ENCODE measurements at regions not wholly inside any gene's neighbourhood (a gene's known extent, or its start where the extent isn't known, plus 50 kb on each side); places are given as distances from the start of the nearest gene placed in this dataset.
"Not testable (repeated sequence)": the region's sequence is repeated elsewhere in the genome, so short reads cannot be mapped to it uniquely, and the experiment has no call there.

- no peak for TF ChIP-seq CTCF (IDR thresholded peaks at IDR 0.05)
- no peaks in the 10 kb centered on the region for H3K27me3 ChIP-seq (replicated peaks; ENCODE audit: insufficient read depth)
- H3K9me3 ChIP-seq = no peaks in the 10 kb centered on the region
- H3K4me3 ChIP-seq = no peak overlapping the region
- H3K4me1 ChIP-seq (ENCODE audit: control insufficient read depth in 1 of 2, low read depth in 2 of 2) = peaks cover 0 to 25% of the 10 kb centered on the region in 2 donors
- ATAC-seq (ENCODE audit: insufficient number of reproducible peaks, low FRiP score, low read depth) (no peak), DNase-seq (ENCODE audit: low spot score) (no peak)
- peak overlapping the region; percentile 33 to 52 for H3K27ac ChIP-seq
- H3K36me3 ChIP-seq = no peaks in the 10 kb centered on the region
Measured at GRCh38 chr11:130561441-130561881, 113.0 kb downstream of the ADAMTS15 start.

GRCh38 chr11:130562549-130562948 is 114.1 kb downstream of the ADAMTS15 start:
- Histone ChIP-seq H3K27me3 (replicated peaks; ENCODE audit: insufficient read depth) (no peaks in the 10 kb centered on the region), H3K27ac (no peak overlapping the region), H3K4me1 (ENCODE audit: control insufficient read depth in 1 of 2, low read depth in 2 of 2) (peaks cover 0 to 25% of the 10 kb centered on the region in 2 donors), H3K9me3 (no peaks in the 10 kb centered on the region), H3K4me3 (no peak overlapping the region), H3K36me3 (no peaks in the 10 kb centered on the region)
- no peak for ATAC-seq (ENCODE audit: insufficient number of reproducible peaks, low FRiP score, low read depth)
- no peak for DNase-seq (ENCODE audit: low spot score)
- no peak for TF ChIP-seq CTCF (IDR thresholded peaks at IDR 0.05)

- H3K4me1 ChIP-seq (ENCODE audit: control insufficient read depth in 1 of 2, low read depth in 2 of 2) = peaks cover 0 to 14% of the 10 kb centered on the region in 2 donors
- not testable (repeated sequence) for H3K27ac ChIP-seq; H3K27me3 ChIP-seq (replicated peaks; ENCODE audit: insufficient read depth); H3K9me3 ChIP-seq; DNase-seq (ENCODE audit: low spot score); H3K36me3 ChIP-seq; H3K4me3 ChIP-seq; ATAC-seq (ENCODE audit: insufficient number of reproducible peaks, low FRiP score, low read depth)
Measured at GRCh38 chr11:130566360-130566759, 117.9 kb downstream of the ADAMTS15 start.

- H3K4me1 ChIP-seq (ENCODE audit: control insufficient read depth in 1 of 2, low read depth in 2 of 2) = no peaks in the 10 kb centered on the region
- ATAC-seq (ENCODE audit: insufficient number of reproducible peaks, low FRiP score, low read depth) = no peak
- no peak for TF ChIP-seq CTCF (IDR thresholded peaks at IDR 0.05)
Measured at GRCh38 chr11:130571519-130571918, 123.1 kb downstream of the ADAMTS15 start.

GRCh38 chr11:130571947-130572584 is 123.6 kb downstream of the ADAMTS15 start:
- no peaks in the 10 kb centered on the region for H3K4me1 ChIP-seq (ENCODE audit: control insufficient read depth in 1 of 2, low read depth in 2 of 2)
- no peak overlapping the region for H3K4me3 ChIP-seq
- no peak for DNase-seq (ENCODE audit: low spot score)
- no peaks in the 10 kb centered on the region for H3K27me3 ChIP-seq (replicated peaks; ENCODE audit: insufficient read depth)
- H3K9me3 ChIP-seq = no peaks in the 10 kb centered on the region
- no peaks in the 10 kb centered on the region for H3K36me3 ChIP-seq
- TF ChIP-seq CTCF (IDR thresholded peaks at IDR 0.05) = no peak
- ATAC-seq (ENCODE audit: insufficient number of reproducible peaks, low FRiP score, low read depth) = no peak
- no peak overlapping the region for H3K27ac ChIP-seq

More at GRCh38 chr11:130571519-130571918, 123.1 kb downstream of the ADAMTS15 start:
- Histone ChIP-seq H3K27me3 (replicated peaks; ENCODE audit: insufficient read depth) (no peaks in the 10 kb centered on the region), H3K9me3 (no peaks in the 10 kb centered on the region), H3K36me3 (no peaks in the 10 kb centered on the region), H3K27ac (no peak overlapping the region), H3K4me3 (no peak overlapping the region)
- DNase-seq (ENCODE audit: low spot score) = no peak

- H3K27ac ChIP-seq = no peak overlapping the region
- H3K27me3 ChIP-seq (replicated peaks; ENCODE audit: insufficient read depth) = no peaks in the 10 kb centered on the region
- no peaks in the 10 kb centered on the region for H3K9me3 ChIP-seq
- H3K36me3 ChIP-seq = no peaks in the 10 kb centered on the region
- no peak for TF ChIP-seq CTCF (IDR thresholded peaks at IDR 0.05)
- H3K4me1 ChIP-seq (ENCODE audit: control insufficient read depth in 1 of 2, low read depth in 2 of 2) = no peaks in the 10 kb centered on the region
- no peak overlapping the region for H3K4me3 ChIP-seq
- ATAC-seq (ENCODE audit: insufficient number of reproducible peaks, low FRiP score, low read depth) (no peak), DNase-seq (ENCODE audit: low spot score) (no peak)
Measured at GRCh38 chr11:130573767-130574166, 125.3 kb downstream of the ADAMTS15 start.
